ENCODE measurements at regions not wholly inside any gene's neighbourhood (a gene's known extent, or its start where the extent isn't known, plus 50 kb on each side); places are given as distances from the start of the nearest gene placed in this dataset.

GRCh38 chr1:25018110-25018735 is 88.1 kb upstream of the RUNX3 start:
- TF ChIP-seq MAX (IDR thresholded peaks at IDR 0.05; ENCODE audit: low read depth, low read length) (no peak), CTCF (IDR thresholded peaks at IDR 0.05; ENCODE audit: low read depth, low read length) (no peak), POLR2A (IDR thresholded peaks at IDR 0.05; ENCODE audit: extremely low read depth, insufficient read length) (no peak)

Data from NB4 (cell line).